ENCODE measurements at regions not wholly inside any gene's neighbourhood (a gene's known extent, or its start where the extent isn't known, plus 50 kb on each side); places are given as distances from the start of the nearest gene placed in this dataset.
"Not testable (repeated sequence)": the region's sequence is repeated elsewhere in the genome, so short reads cannot be mapped to it uniquely, and the experiment has no call there.

DNA sequence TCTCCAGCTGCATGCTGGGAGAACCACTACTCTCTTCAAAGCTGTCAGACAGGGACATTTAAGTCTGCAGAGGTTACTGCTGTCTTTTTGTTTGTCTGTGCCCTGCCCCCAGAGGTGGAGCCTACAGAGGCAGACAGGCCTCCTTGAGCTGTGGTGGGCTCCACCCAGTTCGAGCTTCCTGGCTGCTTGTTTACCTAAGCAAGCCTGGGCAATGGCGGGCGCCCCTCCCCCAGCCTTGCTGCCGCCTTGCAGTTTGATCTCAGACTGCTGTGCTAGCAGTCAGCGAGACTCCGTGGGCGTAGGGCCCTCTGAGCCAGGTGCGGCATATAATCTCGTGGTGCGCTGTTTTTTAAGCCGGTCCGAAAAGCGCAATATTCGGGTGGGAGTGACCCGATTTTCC, 215.0 kb downstream of the STIM2 start:
- DNase-seq (ENCODE audit: low read depth), result not testable (repeated sequence)

DNA sequence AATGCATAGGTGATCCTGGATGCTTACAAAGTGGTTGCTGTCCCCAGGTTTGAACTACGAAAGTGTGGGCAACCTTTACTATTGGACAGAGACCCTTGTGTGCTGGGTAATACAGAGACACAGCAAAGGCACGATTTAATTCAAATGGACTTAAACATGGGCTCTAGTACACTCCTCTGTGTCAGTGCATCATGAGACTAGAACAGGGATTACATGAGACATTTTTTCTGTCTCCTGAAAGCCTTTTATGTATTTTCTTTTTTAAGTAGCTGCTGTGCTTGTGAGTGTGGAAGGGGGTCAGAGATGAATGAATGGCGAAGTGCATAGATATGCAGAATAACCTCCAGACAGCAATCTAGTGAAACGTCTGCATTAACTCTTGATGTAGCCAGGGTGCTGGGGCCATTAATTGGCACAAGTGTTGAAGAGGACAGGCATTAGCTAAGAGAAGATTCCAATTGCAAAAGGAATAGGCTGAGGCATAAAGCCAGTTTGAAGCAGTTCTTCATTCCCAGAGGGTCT, 218.4 kb downstream of the STIM2 start:
- no peak for DNase-seq (ENCODE audit: low read depth)

DNA sequence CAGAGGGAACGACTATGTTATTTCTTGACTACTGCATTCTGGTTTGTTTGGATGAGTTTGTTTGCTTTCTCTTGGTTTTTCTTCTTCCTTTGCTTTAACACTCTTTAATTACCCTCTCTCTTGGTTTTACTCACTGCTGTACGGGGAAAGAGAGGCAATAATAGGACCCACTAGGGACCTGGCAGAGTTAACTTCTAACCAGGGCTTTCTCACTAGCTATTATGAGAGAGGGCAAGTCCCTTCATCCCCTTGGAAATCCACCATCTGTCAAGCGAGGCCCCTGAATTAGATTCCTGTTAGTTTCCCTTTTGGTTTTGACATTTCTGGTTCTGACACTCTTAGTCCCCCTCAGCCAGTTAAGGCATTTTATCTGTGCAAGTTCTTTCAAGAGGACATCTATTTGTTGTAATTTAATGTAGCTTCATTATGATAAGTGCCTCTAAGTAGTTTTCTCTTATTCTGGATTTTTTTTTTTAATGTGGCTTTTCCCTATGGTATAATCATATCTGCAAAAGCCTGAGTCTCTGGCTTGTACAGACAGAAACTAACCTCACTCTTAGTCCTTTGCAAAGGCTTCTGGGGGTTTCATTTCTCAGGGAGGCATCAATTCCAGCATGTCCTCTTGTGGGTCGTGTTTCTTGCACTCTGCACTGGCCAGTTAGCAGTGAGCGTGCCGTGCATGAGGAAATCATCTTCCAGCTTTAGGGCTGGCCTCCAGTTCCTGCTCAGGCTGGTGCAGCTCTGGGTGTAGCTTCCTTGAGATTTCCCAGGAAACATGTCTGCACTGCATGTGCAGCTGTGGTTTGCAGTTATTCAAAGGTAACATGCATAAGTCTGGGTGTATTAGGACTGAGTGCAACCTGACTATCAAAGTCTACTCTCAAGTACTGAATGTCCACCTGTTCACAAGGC, 221.3 kb downstream of the STIM2 start:
- DNase-seq (ENCODE audit: low read depth), result no peak

DNA sequence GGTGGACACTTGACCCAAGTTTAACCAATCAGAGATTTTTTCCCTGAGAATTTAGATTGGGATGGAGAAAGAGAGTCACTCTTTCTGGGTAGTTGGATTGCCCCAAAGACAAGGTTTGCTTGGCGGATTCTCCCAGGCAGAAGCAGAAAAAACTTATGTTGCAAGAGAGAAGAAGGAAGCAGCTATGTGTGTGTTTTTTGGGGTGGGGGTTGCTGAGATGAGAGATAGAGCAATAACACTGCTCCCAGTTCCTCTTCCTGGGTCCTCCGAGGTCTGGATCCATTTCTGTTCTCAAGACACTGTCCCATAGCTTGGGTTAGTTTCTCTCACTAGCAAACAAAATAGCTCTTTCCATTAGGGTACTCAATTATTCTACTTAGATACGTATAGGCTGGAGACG, 222.1 kb downstream of the STIM2 start:
- DNase-seq (ENCODE audit: low read depth), result no peak

DNA sequence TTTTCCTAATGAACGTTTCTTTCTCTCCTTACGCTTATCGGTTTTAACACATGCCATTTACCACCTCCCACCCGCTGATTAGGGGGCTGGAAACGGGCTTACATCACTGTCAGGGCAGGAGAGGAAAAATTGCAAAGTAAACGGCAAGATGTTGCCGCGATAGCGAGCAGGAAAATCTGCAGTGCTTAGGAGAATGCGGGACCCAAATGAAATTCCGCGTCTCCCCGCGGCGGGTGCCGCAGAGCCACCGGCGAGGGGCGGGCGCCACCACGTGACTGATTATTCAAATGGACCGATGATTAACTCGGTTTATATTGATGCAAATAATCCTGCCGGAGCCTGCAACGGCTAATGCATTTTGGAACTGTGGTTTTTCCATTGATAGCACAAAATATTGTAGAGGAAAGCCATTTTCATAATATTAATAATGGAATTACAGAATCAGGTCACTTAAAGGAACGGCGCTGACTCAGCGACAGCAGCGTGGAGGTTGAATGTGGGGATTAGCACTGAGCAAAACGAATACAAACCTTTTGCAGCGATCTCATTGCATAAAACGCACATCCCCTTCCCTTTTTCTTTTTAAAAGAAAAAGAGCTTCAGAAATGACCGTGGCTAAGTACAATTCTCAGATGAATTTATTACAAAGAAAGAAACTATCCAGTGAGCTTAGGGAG, 224.2 kb downstream of the STIM2 start:
- DNase-seq (ENCODE audit: low read depth), result no peak

DNA sequence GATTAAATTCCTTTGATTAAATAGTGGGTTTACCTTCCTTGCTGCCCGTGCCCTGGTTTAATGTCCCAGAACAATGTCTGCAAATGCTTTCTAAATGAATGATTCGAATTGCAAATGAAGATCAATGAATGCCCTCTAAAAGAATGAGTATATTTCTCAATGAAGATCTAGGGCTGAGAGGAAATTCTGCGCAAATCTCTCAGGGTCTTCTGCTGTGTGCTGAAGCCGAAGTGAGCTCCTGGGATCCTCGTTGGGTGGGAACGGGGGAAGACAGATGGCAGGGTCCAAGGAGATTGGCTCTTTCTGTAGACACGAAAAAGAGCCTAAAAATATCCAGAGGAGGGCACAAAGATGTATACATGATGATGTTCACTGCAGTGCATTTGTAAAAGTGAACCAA, 224.8 kb downstream of the STIM2 start:
- no peak for DNase-seq (ENCODE audit: low read depth)

DNA sequence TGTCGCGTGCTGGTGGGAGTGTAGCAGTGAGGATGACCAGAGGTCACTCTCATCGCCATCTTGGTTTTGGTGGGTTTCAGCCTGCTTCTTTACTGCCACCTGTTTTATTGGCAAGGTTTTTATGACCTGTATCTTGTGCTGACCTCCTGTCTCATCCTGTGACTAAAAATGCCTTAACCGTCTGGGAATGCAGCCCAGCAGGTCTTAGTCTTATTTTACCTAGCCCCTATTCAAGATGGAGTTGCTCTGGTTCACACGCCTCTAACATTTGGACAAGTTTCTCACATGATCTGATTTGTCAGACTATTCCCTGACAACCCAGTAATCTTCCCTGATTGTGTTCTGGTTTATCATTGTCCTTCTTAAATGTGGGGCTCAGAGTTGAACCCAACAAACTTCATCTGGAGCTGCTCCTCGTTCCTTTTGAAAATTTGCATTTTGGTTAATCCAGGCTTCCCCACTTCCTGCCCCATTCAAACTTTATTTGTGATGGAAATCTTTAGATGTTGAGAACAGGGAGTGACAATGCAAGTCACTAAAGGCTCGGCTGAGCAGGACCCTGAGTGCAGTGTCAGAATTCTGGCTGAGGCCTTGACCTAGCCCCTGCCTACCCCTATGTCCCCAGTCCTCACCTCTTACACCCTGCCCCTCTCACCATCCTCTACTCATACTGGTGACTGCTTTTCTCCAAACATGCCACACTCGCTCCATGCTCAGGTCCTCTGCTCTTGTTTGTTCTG, 226.8 kb downstream of the STIM2 start:
- DNase-seq (ENCODE audit: low read depth), result no peak

DNA sequence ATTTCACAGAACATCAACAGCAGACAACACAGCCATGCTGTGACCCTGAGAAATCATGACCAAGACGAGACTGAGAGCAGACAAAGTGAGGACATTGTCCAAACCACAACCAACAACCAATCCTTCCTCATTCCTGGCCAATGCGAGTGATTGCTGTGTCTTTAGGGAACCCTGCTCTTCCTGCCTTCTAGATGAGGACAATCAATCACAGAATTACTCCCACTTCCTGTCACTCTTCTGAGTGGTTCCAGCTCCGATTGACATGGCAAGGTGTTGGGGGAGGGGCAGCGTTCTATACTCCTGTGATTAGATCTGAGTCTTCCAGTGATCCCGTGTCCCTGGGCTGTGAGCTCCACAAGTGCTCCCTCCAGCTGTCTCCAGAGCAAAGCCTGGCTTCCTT, 227.8 kb downstream of the STIM2 start:
- no peak for DNase-seq (ENCODE audit: low read depth)

DNA sequence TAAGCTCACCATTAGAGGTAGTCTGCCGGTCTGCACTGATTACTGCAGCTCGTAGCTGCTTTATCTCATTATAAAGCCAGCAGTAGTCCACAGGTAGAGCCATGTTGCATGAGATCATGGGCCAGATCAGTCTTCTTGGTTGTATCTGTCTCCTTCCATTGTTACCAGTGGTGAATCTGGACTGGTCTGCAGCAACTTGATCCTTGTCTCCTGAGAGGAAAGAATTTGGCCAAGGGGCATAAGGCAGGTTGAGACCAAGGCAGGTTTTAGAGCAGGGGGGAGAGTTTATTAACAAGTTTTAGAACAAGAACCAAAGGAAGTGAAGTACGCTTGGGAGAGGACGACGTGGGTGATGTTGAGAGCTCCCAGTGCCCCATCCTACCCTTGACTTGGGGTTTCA, 228.5 kb downstream of the STIM2 start:
- no peak for DNase-seq (ENCODE audit: low read depth)

DNA sequence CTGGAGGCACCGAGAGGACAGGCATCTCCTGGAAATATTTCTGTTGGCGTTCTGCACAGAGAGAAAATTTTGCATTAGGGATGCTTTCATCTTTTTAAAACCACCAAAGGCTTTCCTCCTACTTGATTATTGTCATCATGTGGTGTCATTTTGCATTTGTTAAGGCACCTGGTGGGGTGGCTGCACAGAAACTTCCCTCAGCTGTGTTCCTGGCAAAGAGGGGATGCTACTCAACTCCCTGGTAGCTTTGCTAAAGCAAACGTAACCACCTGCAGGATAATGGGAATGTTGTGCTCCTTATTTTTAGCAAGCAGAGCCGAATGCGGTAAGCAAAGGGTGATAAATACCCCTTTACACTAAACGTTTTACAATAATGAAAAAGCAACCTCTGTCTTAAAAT, 229.8 kb downstream of the STIM2 start:
- no peak for DNase-seq (ENCODE audit: low read depth)

DNA sequence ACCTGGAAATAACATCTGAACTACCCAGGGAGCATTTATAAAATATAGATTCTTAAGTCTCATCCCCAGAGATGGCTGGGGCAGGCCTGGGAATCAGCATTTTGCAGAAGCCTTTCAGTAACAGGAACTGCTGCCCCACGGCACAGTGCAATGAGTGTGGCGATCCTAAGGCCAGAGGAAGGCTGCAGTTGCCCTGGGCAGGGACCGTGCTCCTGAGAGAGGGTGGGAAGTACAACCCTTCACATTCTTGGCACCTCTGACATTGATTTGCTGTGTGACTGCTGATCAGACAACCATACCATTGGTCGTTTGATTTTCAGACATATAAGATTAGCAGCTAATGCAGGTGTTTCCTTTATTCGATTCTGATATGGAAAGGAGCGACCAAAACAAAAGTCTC, 233.6 kb downstream of the STIM2 start:
- no peak for DNase-seq (ENCODE audit: low read depth)

DNA sequence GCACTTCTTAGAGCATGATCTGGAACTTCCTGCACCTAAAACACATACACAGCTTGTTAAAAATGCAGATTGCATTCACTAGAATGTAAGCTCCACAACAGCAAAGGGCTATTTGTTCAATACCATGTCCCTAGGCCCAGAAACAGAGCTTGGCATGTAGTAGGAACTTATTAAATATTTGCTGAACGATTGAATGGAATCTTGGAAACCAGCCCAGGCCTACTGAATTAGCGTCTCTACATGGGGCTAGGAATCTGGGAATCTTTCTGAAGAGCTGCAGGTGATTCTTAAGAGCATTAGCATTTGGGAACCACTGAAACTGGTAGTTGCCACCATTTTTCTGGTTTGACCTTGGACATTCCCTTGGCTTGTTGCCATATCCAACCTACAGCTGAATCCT, 234.1 kb downstream of the STIM2 start:
- DNase-seq (ENCODE audit: low read depth), result no peak

DNA sequence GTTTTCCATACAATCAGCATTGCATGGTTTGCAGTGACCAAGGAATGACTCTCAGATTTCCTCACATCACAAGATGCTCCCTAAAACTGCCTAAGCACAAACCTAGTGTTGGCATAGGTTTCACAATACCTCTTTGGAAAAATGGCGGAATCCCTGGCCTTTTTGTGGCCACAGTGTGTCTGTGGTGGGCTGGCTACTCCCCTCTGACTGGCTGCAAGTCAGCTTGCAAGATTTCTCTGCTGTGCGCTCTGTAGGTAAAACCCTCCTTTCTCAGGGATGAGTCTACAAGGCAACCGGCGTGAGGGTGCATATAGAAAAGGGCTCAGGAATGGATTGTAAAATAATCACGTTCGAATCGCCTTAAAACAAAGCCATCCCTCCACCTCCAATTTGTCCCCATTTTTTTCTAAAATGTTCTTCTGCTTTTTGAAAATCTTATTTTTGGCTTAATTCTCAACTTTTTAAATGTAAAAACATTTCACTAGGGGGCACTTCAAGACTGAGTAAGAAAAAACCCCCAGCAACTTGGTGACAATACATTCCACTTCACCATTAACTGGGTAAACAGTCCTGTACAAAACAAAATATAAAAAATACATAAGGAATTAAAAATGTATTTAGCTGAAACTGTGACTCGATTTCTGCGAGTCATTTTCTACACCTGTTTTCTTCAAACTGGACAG, 235.6 kb downstream of the STIM2 start:
- DNase-seq (ENCODE audit: low read depth), result no peak

DNA sequence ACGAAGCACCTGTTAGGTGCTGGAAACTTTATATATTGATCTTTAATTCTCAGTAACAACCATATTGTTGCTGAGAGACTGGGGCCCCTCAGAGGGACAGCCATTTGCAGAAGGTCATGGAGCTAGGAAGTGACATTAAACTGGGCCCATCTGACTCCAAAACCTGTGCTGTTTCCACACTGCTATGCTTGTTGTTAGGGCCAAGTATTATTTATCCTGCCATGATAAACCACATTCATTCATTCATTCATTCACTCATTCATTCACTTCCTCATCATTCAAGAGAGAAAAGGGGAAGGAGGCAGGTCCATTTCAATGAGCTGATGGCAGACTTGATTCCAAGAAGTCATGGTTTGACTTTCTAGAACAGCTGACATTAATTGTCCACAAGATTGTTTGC, 237.4 kb downstream of the STIM2 start:
- no peak for DNase-seq (ENCODE audit: low read depth)

DNA sequence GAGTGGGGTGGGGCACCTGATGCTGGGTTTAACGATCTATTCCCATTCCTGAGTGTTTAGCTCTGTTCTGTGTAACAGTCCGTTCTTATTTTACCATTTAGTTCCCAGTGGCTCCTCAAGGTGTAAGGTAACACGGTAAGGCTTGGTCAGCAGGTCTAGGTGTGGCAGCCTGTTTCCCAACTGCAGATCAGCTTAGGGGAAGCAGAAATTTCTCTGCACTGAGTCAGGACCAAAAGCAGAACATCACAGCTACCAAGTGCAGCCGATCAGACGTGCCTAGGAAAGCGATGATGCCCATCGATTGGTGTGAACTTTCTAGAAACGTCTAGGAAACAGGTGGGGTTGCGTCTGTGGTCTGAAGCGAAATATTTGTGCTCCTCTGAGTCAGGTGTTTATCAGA, 240.1 kb downstream of the STIM2 start:
- no peak for DNase-seq (ENCODE audit: low read depth)

DNA sequence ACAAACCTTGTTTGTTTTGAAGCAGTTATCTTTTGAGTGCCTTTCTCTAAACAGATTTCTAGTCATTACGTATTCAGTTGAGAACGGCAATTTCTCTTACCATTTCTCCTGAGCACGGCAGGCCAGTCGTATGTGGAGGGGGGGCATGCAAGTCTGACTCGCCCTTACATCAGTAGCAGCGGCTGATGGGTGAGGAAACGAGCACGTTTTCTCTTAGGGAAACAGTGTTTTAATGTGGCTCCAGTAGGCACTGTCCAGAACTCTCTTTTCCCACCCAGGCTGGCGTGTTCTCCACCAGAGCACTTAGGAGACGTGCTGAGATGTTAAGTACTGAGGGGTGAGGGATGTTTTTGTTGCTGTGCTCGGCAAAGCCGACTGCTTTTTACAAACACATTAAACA, 240.5 kb downstream of the STIM2 start:
- DNase-seq (ENCODE audit: low read depth), result no peak

DNA sequence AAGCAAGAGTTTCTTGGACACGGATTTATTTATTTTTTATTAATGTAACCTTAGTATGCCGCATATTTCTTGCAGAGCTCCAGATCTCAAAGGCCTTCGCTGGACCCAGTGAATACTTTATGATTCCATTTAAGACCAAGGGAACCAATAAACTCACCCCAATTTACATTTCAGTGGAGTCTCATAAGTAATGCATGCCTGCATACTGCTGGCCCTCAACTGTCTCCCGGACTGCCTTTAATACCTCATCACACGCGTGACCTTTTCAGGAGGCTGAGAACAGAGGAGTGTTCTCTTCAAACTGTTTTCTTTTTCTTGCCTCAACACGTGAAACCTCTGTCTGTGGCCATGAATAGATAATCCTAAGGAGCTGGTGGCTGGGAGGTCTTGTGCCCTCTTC, 240.9 kb downstream of the STIM2 start:
- DNase-seq (ENCODE audit: low read depth), result no peak

DNA sequence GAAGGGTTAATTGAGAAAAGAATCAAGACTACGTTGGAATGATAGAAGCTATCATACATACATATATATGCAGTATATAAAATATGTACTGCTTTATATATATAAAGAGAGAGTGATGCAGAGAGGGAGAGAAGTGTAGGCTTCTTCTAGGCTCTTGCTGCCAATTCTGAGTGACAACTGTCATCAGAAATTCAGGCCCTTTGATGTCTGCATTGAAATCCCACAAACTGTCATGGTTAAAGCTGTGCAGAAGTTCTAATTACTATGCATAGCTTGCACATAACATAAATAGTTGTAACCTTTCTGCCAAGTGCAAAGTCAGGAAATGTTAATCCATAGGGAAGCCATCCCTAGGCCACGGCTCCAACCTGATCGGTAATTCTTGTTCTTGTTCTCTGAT, 251.0 kb downstream of the STIM2 start:
- no peak for DNase-seq (ENCODE audit: low read depth)

DNA sequence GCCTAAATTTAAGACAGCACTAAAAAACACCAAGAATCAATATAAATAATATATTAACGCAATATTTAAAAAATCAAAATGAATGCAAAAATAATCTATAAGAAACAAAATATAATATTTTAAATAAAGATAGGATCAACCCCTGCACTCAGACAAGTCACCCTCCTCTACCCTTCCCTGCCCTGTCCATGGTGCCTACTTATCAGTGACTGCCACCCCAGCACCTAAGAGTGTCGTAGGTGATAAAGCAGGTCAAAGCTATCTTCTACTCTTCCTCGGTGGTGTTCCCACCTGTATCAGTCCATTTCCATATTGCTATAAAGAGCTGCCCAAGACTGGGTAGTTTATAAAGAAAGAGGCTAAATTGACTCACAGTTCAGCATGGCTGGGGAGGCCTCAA, 251.9 kb downstream of the STIM2 start:
- DNase-seq (ENCODE audit: low read depth), result no peak

DNA sequence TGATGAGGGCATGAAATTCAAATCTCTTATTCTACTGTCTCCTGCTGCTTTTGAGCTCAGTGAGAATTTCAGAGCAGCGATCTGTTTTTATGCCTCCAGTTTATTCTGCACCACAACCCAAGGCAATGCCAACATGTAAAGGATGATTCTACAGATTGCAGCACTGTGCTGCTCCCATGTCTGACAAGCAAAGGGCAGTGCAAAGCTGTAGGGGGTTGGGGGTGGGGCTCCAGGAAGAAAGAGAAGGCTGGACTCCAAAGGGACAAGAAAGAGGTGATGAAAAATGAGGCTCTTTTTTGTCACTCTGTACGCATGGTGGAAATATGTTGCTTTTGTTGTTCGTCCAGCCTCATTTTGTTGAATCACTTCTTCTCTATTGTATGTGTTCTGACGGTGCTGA, 254.6 kb downstream of the STIM2 start:
- DNase-seq (ENCODE audit: low read depth), result no peak

DNA sequence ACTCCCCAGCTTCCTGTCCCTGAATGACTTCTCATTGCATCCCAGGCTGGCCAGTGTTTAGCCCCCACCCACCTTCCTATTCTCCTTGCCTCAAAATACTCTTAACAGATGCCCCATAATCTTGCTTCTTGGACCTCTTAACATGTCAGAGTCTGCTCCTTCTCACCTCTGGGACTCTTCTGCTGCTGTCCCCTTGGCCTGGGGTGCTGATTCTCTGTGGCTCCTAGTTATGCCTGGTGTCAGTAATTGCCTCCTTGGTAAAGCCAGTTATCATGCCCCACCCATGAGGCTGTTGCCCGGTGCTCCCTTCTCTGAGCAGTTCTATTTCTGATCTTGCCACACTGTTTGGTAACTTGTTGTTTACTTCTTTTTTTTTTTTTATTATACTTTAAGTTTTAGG, 256.8 kb downstream of the STIM2 start:
- no peak for DNase-seq (ENCODE audit: low read depth)

DNA sequence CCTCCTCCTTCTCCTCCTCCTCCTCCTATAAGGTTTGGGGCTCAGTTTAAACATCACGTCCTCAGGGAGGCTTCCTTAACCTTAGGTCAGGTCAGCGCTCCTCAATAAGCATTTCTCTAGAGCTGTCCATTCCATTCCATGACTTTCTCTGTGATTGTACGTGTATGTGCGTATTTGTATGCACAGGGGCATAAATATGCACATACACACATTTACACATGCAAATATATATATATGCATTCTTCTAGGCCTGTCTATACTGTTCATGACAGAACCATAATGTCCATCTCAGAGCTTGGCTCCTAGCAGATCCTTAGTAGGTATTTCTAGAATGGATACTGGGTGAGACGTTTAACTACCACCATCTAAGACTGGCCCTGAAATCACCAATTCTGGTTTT, 258.6 kb downstream of the STIM2 start:
- no peak for DNase-seq (ENCODE audit: low read depth)

Data from GM04504 (cell line).